PC-3 (cell line): ENCODE measurements at regions not wholly inside any gene's neighbourhood (a gene's known extent, or its start where the extent isn't known, plus 50 kb on each side); places are given as distances from the start of the nearest gene placed in this dataset.
A peak's percentile ranks its signal among the peaks of the same experiment; 100 is the strongest.

Source experiments
- ATAC-seq: fragments of 200-7000 bp; cut with Tn5 transposase; 2 replicates; pipeline ENCODE4 v1.9.1; 2020; ENCODE audit warnings: mild to moderate bottlenecking, moderate library complexity
- BruUV-seq: library from RNA; stranded (reverse); fragments of 400-500 nt; replicated peaks from 2 replicates; lab custom pipeline; 2021; lab: Mats Ljungman, UMichigan
- CTCF ChIA-PET: fragments of 300-600 bp; sonication (Branson Sonifier 250); formaldehyde crosslinking; loops from one replicate; lab custom pipeline; 2022; ENCODE audit warnings: antibody characterized with exemption; lab: Charles Lee
- POLR2A ChIA-PET: fragments of 300-600 bp; sonication (Branson Sonifier 250); formaldehyde crosslinking; loops from one replicate; lab custom pipeline; 2022; ENCODE audit warnings: antibody characterized with exemption; ENCODE audit not compliant: unreplicated experiment; lab: Charles Lee
- DNase-seq: peaks from one replicate; pipeline ENCODE4 v3.0.0-alpha.2; 2015
- H2AFZ ChIP-seq: fragments of 300-600 bp; sonication (generic); 2 replicates; pipeline ENCODE4 v1.6.0; 2016; ENCODE audit warnings: antibody characterized with exemption, low read length
- H3F3A ChIP-seq: fragments of 300-600 bp; sonication (generic); one replicate; pipeline ENCODE4 v1.6.0; 2017; ENCODE audit warnings: antibody characterized with exemption, low read length, control low read depth, mild to moderate bottlenecking; ENCODE audit not compliant: unreplicated experiment
- H3K27ac ChIP-seq: fragments of 300-600 bp; sonication (generic); 2 replicates; pipeline ENCODE4 v1.5.1; 2016; ENCODE audit warnings: mild to moderate bottlenecking, low read length
- H3K27me3 ChIP-seq: fragments of 300-600 bp; sonication (generic); 2 replicates; pipeline ENCODE4 v1.6.1; 2016; ENCODE audit warnings: low read length, mixed read lengths
- H3K36me3 ChIP-seq: fragments of 300-600 bp; sonication (generic); 2 replicates; pipeline ENCODE4 v1.6.1; 2016; ENCODE audit warnings: low read depth, mixed run types, low read length, mixed read lengths
- H3K4me1 ChIP-seq: fragments of 300-600 bp; sonication (generic); 2 replicates; pipeline ENCODE4 v1.5.1; 2016; ENCODE audit warnings: low read length; ENCODE audit not compliant: insufficient read depth
- H3K4me2 ChIP-seq: fragments of 300-600 bp; sonication (generic); 2 replicates; pipeline ENCODE4 v1.6.0; 2016; ENCODE audit warnings: low read length
- H3K4me3 ChIP-seq: fragments of 300-600 bp; sonication (generic); 2 replicates; pipeline ENCODE4 v1.5.1; 2016; ENCODE audit warnings: mild to moderate bottlenecking, low read length, mixed read lengths
- H3K79me2 ChIP-seq: fragments of 300-600 bp; sonication (generic); 2 replicates; pipeline ENCODE4 v1.6.1; 2017; ENCODE audit warnings: low read length, mixed read lengths
- H3K9ac ChIP-seq: fragments of 300-600 bp; sonication (generic); 2 replicates; pipeline ENCODE4 v1.6.0; 2016; ENCODE audit warnings: mild to moderate bottlenecking, low read length
- H3K9me2 ChIP-seq: fragments of 300-600 bp; sonication (generic); replicated peaks from 2 replicates; pipeline ENCODE4 v1.6.1; 2016; ENCODE audit warnings: mixed run types, low read length, mixed read lengths
- H3K9me3 ChIP-seq: fragments of 300-600 bp; sonication (generic); 2 replicates; pipeline ENCODE4 v1.6.1; 2016; ENCODE audit warnings: low read length, mixed read lengths
- H4K20me1 ChIP-seq: fragments of 300-600 bp; sonication (generic); 2 replicates; pipeline ENCODE4 v1.6.1; 2016; ENCODE audit warnings: low read length, mixed read lengths
- CTCF ChIP-seq: fragments of 300-600 bp; sonication (generic); conservative IDR thresholded peaks from 2 replicates; pipeline ENCODE4 v1.5.1; 2017; ENCODE audit warnings: antibody characterized with exemption, low read depth, mild to moderate bottlenecking, low read length
- EZH2 ChIP-seq: fragments of 300-600 bp; sonication (generic); IDR thresholded peaks from one replicate; pipeline ENCODE4 v1.6.1; 2017; ENCODE audit warnings: antibody characterized with exemption, mild to moderate bottlenecking, low read length; ENCODE audit not compliant: unreplicated experiment
- EZH2phosphoT487 ChIP-seq: fragments of 300-600 bp; sonication (generic); IDR thresholded peaks from 2 replicates; pipeline ENCODE4 v1.6.1; 2018; ENCODE audit warnings: mild to moderate bottlenecking, antibody characterized with exemption, low read length, borderline replicate concordance
- intact Hi-C: fragments of 100-400 bp; cut with micrococcal nuclease; formaldehyde crosslinking; loops from 2 replicates; pipeline ENCODE4 v1.9.0; 2023

GRCh38 chr13:80213201-80213600, 127.7 kb downstream of the SPRY2 start:
- no peak for TF ChIP-seq EZH2
- TF ChIP-seq EZH2phosphoT487, result no peak
- no peak for TF ChIP-seq CTCF
- H4K20me1 ChIP-seq, result no peaks in the 10 kb centered on the region
- intact Hi-C loops, result no loop called here
- H3K36me3 ChIP-seq, result no peaks in the 10 kb centered on the region
- no peaks in the 10 kb centered on the region for H3F3A ChIP-seq
- no peaks in the 10 kb centered on the region for H3K27me3 ChIP-seq
- ATAC-seq (no peak), DNase-seq (no peak)
- no peak overlapping the region for H3K4me2 ChIP-seq
- no peak overlapping the region for H3K27ac ChIP-seq
- ChIA-PET CTCF (no interaction called here), POLR2A (no interaction called here)
- no TSS peak for BruUV-seq
- H2AFZ ChIP-seq, result no peak overlapping the region
- H3K9me2 ChIP-seq, result no peaks in the 10 kb centered on the region
- no peak overlapping the region for H3K4me3 ChIP-seq
- no peaks in the 10 kb centered on the region for H3K79me2 ChIP-seq
- no peaks in the 10 kb centered on the region for H3K9me3 ChIP-seq
- H3K9ac ChIP-seq, result no peak overlapping the region
- H3K4me1 ChIP-seq, result peaks cover 9% of the 10 kb centered on the region

- Histone ChIP-seq H3K9me2 (no peaks in the 10 kb centered on the region), H2AFZ (no peak overlapping the region), H3K27ac (no peak overlapping the region), H3K36me3 (no peaks in the 10 kb centered on the region), H3K4me2 (no peak overlapping the region), H3K4me1 (no peaks in the 10 kb centered on the region), H3K9me3 (no peaks in the 10 kb centered on the region), H3F3A (no peaks in the 10 kb centered on the region), H4K20me1 (no peaks in the 10 kb centered on the region), H3K4me3 (no peak overlapping the region), H3K79me2 (no peaks in the 10 kb centered on the region), H3K27me3 (no peaks in the 10 kb centered on the region), H3K9ac (no peak overlapping the region)
- ChIA-PET CTCF (no interaction called here), POLR2A (no interaction called here)
- no peak for DNase-seq
- TF ChIP-seq EZH2phosphoT487 (no peak), EZH2 (no peak), CTCF (no peak)
- no TSS peak for BruUV-seq
- intact Hi-C loops, result no loop called here
- ATAC-seq, result no peak
These were observed 129.4 kb downstream of the SPRY2 start for GRCh38 chr13:80211566-80211965.

GRCh38 chr13:80204642-80205041, 136.3 kb downstream of the SPRY2 start:
- ChIA-PET POLR2A (interaction anchor here (0.5 kb wide), 1 partner anchor 163 kb away, joined by 4 read pairs; no protein-coding TSS in a partner anchor), CTCF (no interaction called here)

More at GRCh38 chr13:80204642-80205041, 136.3 kb downstream of the SPRY2 start:
- peaks cover 20% of the 10 kb centered on the region for H3K4me1 ChIP-seq
- H4K20me1 ChIP-seq, result no peaks in the 10 kb centered on the region
- TF ChIP-seq CTCF (no peak), EZH2phosphoT487 (no peak), EZH2 (no peak)
- BruUV-seq, result no TSS peak
- H3K9me2 ChIP-seq, result no peaks in the 10 kb centered on the region
- H3K79me2 ChIP-seq, result no peaks in the 10 kb centered on the region
- no peaks in the 10 kb centered on the region for H3K27me3 ChIP-seq
- no peaks in the 10 kb centered on the region for H3F3A ChIP-seq
- no peaks in the 10 kb centered on the region for H3K9me3 ChIP-seq
- DNase-seq (peak; percentile 64), ATAC-seq (peak; percentile 74)
- no peaks in the 10 kb centered on the region for H3K36me3 ChIP-seq
- no peak overlapping the region for H3K9ac ChIP-seq
- 0 out of 2 replicates have a peak overlapping the region, but pooled peaks have one; percentile 28 for H3K4me2 ChIP-seq
- no peak overlapping the region for H3K4me3 ChIP-seq
- H3K27ac ChIP-seq, result peak overlapping the region; percentile 40
- H2AFZ ChIP-seq, result no peak overlapping the region
- intact Hi-C loops, result no loop called here
